HepG2 (cell line): ENCODE measurements at regions not wholly inside any gene's neighbourhood (a gene's known extent, or its start where the extent isn't known, plus 50 kb on each side); places are given as distances from the start of the nearest gene placed in this dataset.

Source experiments
- AGO1 ChIP-seq: fragments of 200-400 bp; formaldehyde crosslinking; IDR thresholded peaks from 2 replicates; pipeline ENCODE4 v1.6.1; 2017; ENCODE audit warnings: mild to moderate bottlenecking, low read depth, low read length, moderate library complexity; ENCODE audit not compliant: poor library complexity, severe bottlenecking
- FIP1L1 ChIP-seq: fragments of 200-400 bp; formaldehyde crosslinking; IDR thresholded peaks from 2 replicates; pipeline ENCODE4 v1.6.1; 2018; ENCODE audit warnings: low read depth, mild to moderate bottlenecking, low read length, moderate library complexity, borderline replicate concordance; ENCODE audit not compliant: insufficient read depth
- KDM1A ChIP-seq: IDR thresholded peaks from 2 replicates; pipeline ENCODE4 v1.6.1; 2016; ENCODE audit warnings: missing compliant biosample characterization
- NCOA2 ChIP-seq: sonication (generic); formaldehyde crosslinking; IDR thresholded peaks from 2 replicates; pipeline ENCODE4 v1.8.0; 2022; ENCODE audit warnings: inconsistent platforms
- SMARCC2 ChIP-seq: fragments of 450-650 bp; IDR thresholded peaks from 2 replicates; pipeline ENCODE4 v1.6.1; 2017; ENCODE audit warnings: antibody characterized with exemption, mild to moderate bottlenecking
- SMYD3 ChIP-seq: sonication (generic); formaldehyde crosslinking; IDR thresholded peaks from 2 replicates; pipeline ENCODE4 v1.8.1; 2023; ENCODE audit warnings: mild to moderate bottlenecking, missing genetic modification reagents
- SNRNP70 ChIP-seq: fragments of 200-400 bp; formaldehyde crosslinking; IDR thresholded peaks from 2 replicates; pipeline ENCODE4 v1.6.1; 2017; ENCODE audit warnings: mild to moderate bottlenecking, low read depth, low read length, moderate library complexity
- SP1 ChIP-seq, 2 experiments: fragments of 450-650 bp in 1 of 2; sonication (generic) in 1 of 2; formaldehyde crosslinking in 1 of 2; IDR thresholded peaks; 2 replicates each; pipeline versions ENCODE4 v1.4.0 to v1.6.1; 2016 to 2020; ENCODE audit warnings: missing genetic modification reagents in 1 of 2
- SP5 ChIP-seq: IDR thresholded peaks from 2 replicates; pipeline ENCODE4 v1.6.1; 2016; ENCODE audit warnings: low read depth, borderline replicate concordance
- ZFX ChIP-seq: sonication (generic); formaldehyde crosslinking; IDR thresholded peaks from 2 replicates; pipeline ENCODE4 v1.4.0; 2020; ENCODE audit warnings: mild to moderate bottlenecking, low read depth, missing genetic modification reagents, moderate library complexity
- ZKSCAN8 ChIP-seq: IDR thresholded peaks from 2 replicates; pipeline ENCODE4 v1.6.1; 2016; ENCODE audit warnings: borderline replicate concordance, missing genetic modification reagents, missing compliant biosample characterization
- ZNF160 ChIP-seq: sonication (generic); formaldehyde crosslinking; IDR thresholded peaks from 2 replicates; pipeline ENCODE4 v1.8.0; 2022; ENCODE audit warnings: mild to moderate bottlenecking, inconsistent platforms, missing genetic modification reagents
- ZNF207 ChIP-seq: fragments of 450-650 bp; IDR thresholded peaks from 2 replicates; pipeline ENCODE4 v1.6.1; 2016; ENCODE audit warnings: antibody characterized with exemption, borderline replicate concordance
- ZNF331 ChIP-seq: sonication (generic); formaldehyde crosslinking; IDR thresholded peaks from 2 replicates; pipeline ENCODE4 v1.4.0; 2020; ENCODE audit warnings: missing genetic modification reagents
- ZNF34 ChIP-seq: sonication (generic); formaldehyde crosslinking; IDR thresholded peaks from 2 replicates; pipeline ENCODE4 v1.4.0; 2020; ENCODE audit warnings: mild to moderate bottlenecking, missing genetic modification reagents, borderline replicate concordance
- ZNF543 ChIP-seq: sonication (generic); formaldehyde crosslinking; IDR thresholded peaks from 2 replicates; pipeline ENCODE4 v1.4.0; 2020; ENCODE audit warnings: mild to moderate bottlenecking, missing genetic modification reagents
- ZNF83 ChIP-seq: sonication (generic); formaldehyde crosslinking; IDR thresholded peaks from 2 replicates; pipeline ENCODE4 v1.4.0; 2020; ENCODE audit warnings: missing genetic modification reagents, mild to moderate bottlenecking, borderline replicate concordance
- ZUFSP ChIP-seq: sonication (generic); formaldehyde crosslinking; IDR thresholded peaks from 2 replicates; pipeline ENCODE4 v1.9.0; 2021; ENCODE audit warnings: missing genetic modification reagents, mild to moderate bottlenecking, borderline replicate concordance
- TF ChIP-seq, protein P1 (sequence below): sonication (generic); formaldehyde crosslinking; IDR thresholded peaks from 2 replicates; pipeline ENCODE4 v1.4.0; 2020; ENCODE audit warnings: missing genetic modification reagents
- TF ChIP-seq, protein P2 (sequence below): sonication (generic); formaldehyde crosslinking; IDR thresholded peaks from 2 replicates; pipeline ENCODE4 v1.5.0; 2020; ENCODE audit warnings: missing genetic modification reagents
- TF ChIP-seq, protein P3 (sequence below): IDR thresholded peaks from 2 replicates; pipeline ENCODE4 v1.6.1; 2016; ENCODE audit warnings: low read depth, borderline replicate concordance

- TF ChIP-seq, protein P1, sequence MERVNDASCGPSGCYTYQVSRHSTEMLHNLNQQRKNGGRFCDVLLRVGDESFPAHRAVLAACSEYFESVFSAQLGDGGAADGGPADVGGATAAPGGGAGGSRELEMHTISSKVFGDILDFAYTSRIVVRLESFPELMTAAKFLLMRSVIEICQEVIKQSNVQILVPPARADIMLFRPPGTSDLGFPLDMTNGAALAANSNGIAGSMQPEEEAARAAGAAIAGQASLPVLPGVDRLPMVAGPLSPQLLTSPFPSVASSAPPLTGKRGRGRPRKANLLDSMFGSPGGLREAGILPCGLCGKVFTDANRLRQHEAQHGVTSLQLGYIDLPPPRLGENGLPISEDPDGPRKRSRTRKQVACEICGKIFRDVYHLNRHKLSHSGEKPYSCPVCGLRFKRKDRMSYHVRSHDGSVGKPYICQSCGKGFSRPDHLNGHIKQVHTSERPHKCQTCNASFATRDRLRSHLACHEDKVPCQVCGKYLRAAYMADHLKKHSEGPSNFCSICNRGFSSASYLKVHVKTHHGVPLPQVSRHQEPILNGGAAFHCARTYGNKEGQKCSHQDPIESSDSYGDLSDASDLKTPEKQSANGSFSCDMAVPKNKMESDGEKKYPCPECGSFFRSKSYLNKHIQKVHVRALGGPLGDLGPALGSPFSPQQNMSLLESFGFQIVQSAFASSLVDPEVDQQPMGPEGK, result peak; percentile 69
- TF ChIP-seq NCOA2, result no peak
- TF ChIP-seq FIP1L1, result no peak
- TF ChIP-seq ZKSCAN8 (CRISPR knock-in tag), result peak; percentile 57; the same call in 1 of the 2 replicates
- no peak for TF ChIP-seq SP5
- TF ChIP-seq, protein P2, sequence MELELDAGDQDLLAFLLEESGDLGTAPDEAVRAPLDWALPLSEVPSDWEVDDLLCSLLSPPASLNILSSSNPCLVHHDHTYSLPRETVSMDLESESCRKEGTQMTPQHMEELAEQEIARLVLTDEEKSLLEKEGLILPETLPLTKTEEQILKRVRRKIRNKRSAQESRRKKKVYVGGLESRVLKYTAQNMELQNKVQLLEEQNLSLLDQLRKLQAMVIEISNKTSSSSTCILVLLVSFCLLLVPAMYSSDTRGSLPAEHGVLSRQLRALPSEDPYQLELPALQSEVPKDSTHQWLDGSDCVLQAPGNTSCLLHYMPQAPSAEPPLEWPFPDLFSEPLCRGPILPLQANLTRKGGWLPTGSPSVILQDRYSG (CRISPR knock-in tag), result no peak
- peak; percentile 80 for TF ChIP-seq ZFX (CRISPR knock-in tag)
- TF ChIP-seq AGO1, result no peak
- TF ChIP-seq, protein P3, sequence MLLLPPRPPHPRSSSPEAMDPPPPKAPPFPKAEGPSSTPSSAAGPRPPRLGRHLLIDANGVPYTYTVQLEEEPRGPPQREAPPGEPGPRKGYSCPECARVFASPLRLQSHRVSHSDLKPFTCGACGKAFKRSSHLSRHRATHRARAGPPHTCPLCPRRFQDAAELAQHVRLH (CRISPR knock-in tag), result no peak
- 0 out of 2 replicates have a peak, but pooled peaks have one; percentile 43 for TF ChIP-seq ZNF543 (CRISPR knock-in tag)
- TF ChIP-seq ZNF207, result no peak
- no peak; the same call in 1 of the 2 replicates for TF ChIP-seq ZNF83 (CRISPR knock-in tag)
- TF ChIP-seq SNRNP70, result no peak
- TF ChIP-seq ZNF34 (CRISPR knock-in tag), result no peak
- no peak for TF ChIP-seq SMYD3
- no peak for TF ChIP-seq ZUFSP (CRISPR knock-in tag)
- no peak for TF ChIP-seq ZNF160
- TF ChIP-seq KDM1A (CRISPR knock-in tag), result peak; percentile 82; the same call in 1 of the 2 replicates
- TF ChIP-seq SMARCC2, result no peak
- TF ChIP-seq SP1 (IDR thresholded peaks at IDR 0.05), result no peak
- 0 out of 2 replicates have a peak, but pooled peaks have one; percentile 25 for TF ChIP-seq SP1 (CRISPR knock-in tag; IDR thresholded peaks at IDR 0.05)
- TF ChIP-seq ZNF331, result peak; percentile 20; the same call in 1 of the 2 replicates
These were observed 106.1 kb downstream of the CEBPB start (continued) for GRCh38 chr20:50296450-50297375.
